Uterus (tissue), 2 donors: ENCODE measurements at regions not wholly inside any gene's neighbourhood (a gene's known extent, or its start where the extent isn't known, plus 50 kb on each side); places are given as distances from the start of the nearest gene placed in this dataset.

Experiments used
- CTCF ChIP-seq, 4 experiments: fragments of 200-600 bp in 2 of 4; fragments of 450-650 bp in 2 of 4; sonication (generic) in 2 of 4; IDR thresholded peaks; one replicate each; pipeline ENCODE4 v1.5.1; 2016 to 2019; ENCODE audit warnings: antibody characterized with exemption in 4 of 4, mild to moderate bottlenecking in 2 of 4, moderate library complexity in 1 of 4
- POLR2A ChIP-seq, 2 donors: fragments of 450-650 bp; IDR thresholded peaks; one replicate each; pipeline ENCODE4 v1.6.1; 2016; ENCODE audit warnings: antibody characterized with exemption in 2 of 2, mild to moderate bottlenecking in 1 of 2, moderate library complexity in 1 of 2

- TF ChIP-seq CTCF (IDR thresholded peaks at IDR 0.05) (no peak), POLR2A (IDR thresholded peaks at IDR 0.05) (no peak)
Observed at GRCh38 chr20:57106030-57106682, 160.3 kb downstream of the BMP7 start.
